SK-N-SH treated with all-trans-retinoic acid at 6 μM for 48 hours (cell line): ENCODE measurements at regions not wholly inside any gene's neighbourhood (a gene's known extent, or its start where the extent isn't known, plus 50 kb on each side); places are given as distances from the start of the nearest gene placed in this dataset.
"Not testable (repeated sequence)": the region's sequence is repeated elsewhere in the genome, so short reads cannot be mapped to it uniquely, and the experiment has no call there.

Experiments
- ATAC-seq: fragments of 200-7000 bp; cut with Tn5 transposase; 3 replicates; pipeline ENCODE4 v1.9.1; 2020; ENCODE audit warnings: mild to moderate bottlenecking, moderate library complexity
- BACH2 ChIP-seq: fragments of 250-450 bp; sonication (Bioruptor Pico); IDR thresholded peaks from 2 replicates; pipeline ENCODE4 v1.9.0; 2021; ENCODE audit warnings: mild to moderate bottlenecking, borderline replicate concordance
- CSDC2 ChIP-seq: fragments of 250-450 bp; sonication (Bioruptor Pico); IDR thresholded peaks from 2 replicates; pipeline ENCODE4 v1.5.0; 2020; ENCODE audit warnings: mild to moderate bottlenecking, moderate library complexity
- GLIS3 ChIP-seq: fragments of 250-450 bp; sonication (Bioruptor Pico); IDR thresholded peaks from 2 replicates; pipeline ENCODE4 v1.5.0; 2020; ENCODE audit warnings: mild to moderate bottlenecking, moderate library complexity
- OSR1 ChIP-seq: fragments of 250-450 bp; sonication (Bioruptor Pico); IDR thresholded peaks from 2 replicates; pipeline ENCODE4 v1.8.0; 2022; ENCODE audit warnings: moderate library complexity, mild to moderate bottlenecking, inconsistent platforms
- PATZ1 ChIP-seq: fragments of 250-450 bp; sonication (Bioruptor Pico); IDR thresholded peaks from 2 replicates; pipeline ENCODE4 v1.8.0; 2020; ENCODE audit warnings: mild to moderate bottlenecking, moderate library complexity, borderline replicate concordance
- PPARA ChIP-seq: fragments of 250-450 bp; sonication (Bioruptor Pico); IDR thresholded peaks from 2 replicates; pipeline ENCODE4 v1.5.0; 2020; ENCODE audit warnings: mild to moderate bottlenecking, borderline replicate concordance
- RARB ChIP-seq: fragments of 250-450 bp; sonication (Bioruptor Pico); IDR thresholded peaks from 2 replicates; pipeline ENCODE4 v1.8.0; 2021; ENCODE audit warnings: mild to moderate bottlenecking, moderate library complexity
- TOX ChIP-seq: fragments of 250-450 bp; sonication (Bioruptor Pico); IDR thresholded peaks from 2 replicates; pipeline ENCODE4 v1.8.0; 2021; ENCODE audit warnings: mild to moderate bottlenecking, moderate library complexity, borderline replicate concordance
- ZFP3 ChIP-seq: fragments of 250-450 bp; sonication (Bioruptor Pico); IDR thresholded peaks from 2 replicates; pipeline ENCODE4 v1.5.0; 2020; ENCODE audit warnings: mild to moderate bottlenecking, moderate library complexity
- ZNF70 ChIP-seq: fragments of 450-650 bp; formaldehyde crosslinking; IDR thresholded peaks from 2 replicates; pipeline ENCODE4 v1.5.0; 2020; ENCODE audit warnings: mild to moderate bottlenecking, moderate library complexity
- TF ChIP-seq, protein P1 (sequence below): fragments of 250-450 bp; sonication (Bioruptor Pico); IDR thresholded peaks from 2 replicates; pipeline ENCODE4 v1.8.0; 2021; ENCODE audit warnings: low read depth, mild to moderate bottlenecking, moderate library complexity, borderline replicate concordance
- TF ChIP-seq, protein P2 (sequence below): fragments of 250-450 bp; sonication (Bioruptor Pico); IDR thresholded peaks from 2 replicates; pipeline ENCODE4 v1.5.1; 2020; ENCODE audit warnings: low read depth, mild to moderate bottlenecking, moderate library complexity
- TF ChIP-seq, protein P3 (sequence below): fragments of 250-450 bp; sonication (Bioruptor Pico); IDR thresholded peaks from 2 replicates; pipeline ENCODE4 v1.5.1; 2021; ENCODE audit warnings: mild to moderate bottlenecking, moderate library complexity

- TF ChIP-seq, protein P1, sequence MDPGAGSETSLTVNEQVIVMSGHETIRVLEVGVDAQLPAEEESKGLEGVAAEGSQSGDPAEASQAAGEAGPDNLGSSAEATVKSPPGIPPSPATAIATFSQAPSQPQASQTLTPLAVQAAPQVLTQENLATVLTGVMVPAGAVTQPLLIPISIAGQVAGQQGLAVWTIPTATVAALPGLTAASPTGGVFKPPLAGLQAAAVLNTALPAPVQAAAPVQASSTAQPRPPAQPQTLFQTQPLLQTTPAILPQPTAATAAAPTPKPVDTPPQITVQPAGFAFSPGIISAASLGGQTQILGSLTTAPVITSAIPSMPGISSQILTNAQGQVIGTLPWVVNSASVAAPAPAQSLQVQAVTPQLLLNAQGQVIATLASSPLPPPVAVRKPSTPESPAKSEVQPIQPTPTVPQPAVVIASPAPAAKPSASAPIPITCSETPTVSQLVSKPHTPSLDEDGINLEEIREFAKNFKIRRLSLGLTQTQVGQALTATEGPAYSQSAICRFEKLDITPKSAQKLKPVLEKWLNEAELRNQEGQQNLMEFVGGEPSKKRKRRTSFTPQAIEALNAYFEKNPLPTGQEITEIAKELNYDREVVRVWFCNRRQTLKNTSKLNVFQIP (CRISPR knock-in tag): no peak
- no peak for TF ChIP-seq ZNF70 (CRISPR knock-in tag)
Measured at GRCh38 chr12:61291647-61292046, 968.6 kb upstream of the USP15 start (continued).

- not testable (repeated sequence) for ATAC-seq
Measured at GRCh38 chr12:61294011-61294410, 966.2 kb upstream of the USP15 start.

- no peak for ATAC-seq
Measured at GRCh38 chr12:61301817-61302216, 958.4 kb upstream of the USP15 start.

DNA sequence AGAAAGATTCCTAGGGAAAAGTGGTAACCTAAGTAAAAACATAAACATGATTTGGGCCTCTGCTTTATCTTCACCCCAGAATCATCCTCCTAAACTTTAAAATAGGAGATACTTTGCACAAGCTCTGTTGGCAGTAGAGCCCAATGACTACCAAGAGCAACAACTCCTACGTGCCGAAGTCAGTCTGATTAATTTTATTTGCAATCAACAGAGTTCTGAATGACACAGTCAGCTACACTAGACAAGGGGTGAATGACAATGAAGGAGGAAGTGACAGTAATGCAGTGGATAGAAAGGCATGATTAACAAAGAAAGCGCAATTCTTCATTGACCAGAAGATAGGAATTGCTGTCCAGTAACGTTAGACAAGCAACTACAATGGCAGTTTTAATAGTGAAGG, 957.9 kb upstream of the USP15 start:
- no peak for ATAC-seq
- TF ChIP-seq BACH2: no peak
- TF ChIP-seq, protein P2, sequence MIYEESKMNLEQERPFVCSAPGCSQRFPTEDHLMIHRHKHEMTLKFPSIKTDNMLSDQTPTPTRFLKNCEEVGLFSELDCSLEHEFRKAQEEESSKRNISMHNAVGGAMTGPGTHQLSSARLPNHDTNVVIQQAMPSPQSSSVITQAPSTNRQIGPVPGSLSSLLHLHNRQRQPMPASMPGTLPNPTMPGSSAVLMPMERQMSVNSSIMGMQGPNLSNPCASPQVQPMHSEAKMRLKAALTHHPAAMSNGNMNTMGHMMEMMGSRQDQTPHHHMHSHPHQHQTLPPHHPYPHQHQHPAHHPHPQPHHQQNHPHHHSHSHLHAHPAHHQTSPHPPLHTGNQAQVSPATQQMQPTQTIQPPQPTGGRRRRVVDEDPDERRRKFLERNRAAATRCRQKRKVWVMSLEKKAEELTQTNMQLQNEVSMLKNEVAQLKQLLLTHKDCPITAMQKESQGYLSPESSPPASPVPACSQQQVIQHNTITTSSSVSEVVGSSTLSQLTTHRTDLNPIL (CRISPR knock-in tag): no peak
- no peak for TF ChIP-seq PPARA (CRISPR knock-in tag)
- TF ChIP-seq OSR1 (CRISPR knock-in tag): no peak
- no peak for TF ChIP-seq TOX
- TF ChIP-seq ZNF70 (CRISPR knock-in tag): no peak
- no peak for TF ChIP-seq CSDC2 (CRISPR knock-in tag)
- TF ChIP-seq GLIS3 (CRISPR knock-in tag): no peak
- TF ChIP-seq, protein P1 (CRISPR knock-in tag): no peak

More at GRCh38 chr12:61301817-61302216, 958.4 kb upstream of the USP15 start:
- no peak for TF ChIP-seq TOX
- TF ChIP-seq, protein P1 (CRISPR knock-in tag): no peak
- TF ChIP-seq, protein P3, sequence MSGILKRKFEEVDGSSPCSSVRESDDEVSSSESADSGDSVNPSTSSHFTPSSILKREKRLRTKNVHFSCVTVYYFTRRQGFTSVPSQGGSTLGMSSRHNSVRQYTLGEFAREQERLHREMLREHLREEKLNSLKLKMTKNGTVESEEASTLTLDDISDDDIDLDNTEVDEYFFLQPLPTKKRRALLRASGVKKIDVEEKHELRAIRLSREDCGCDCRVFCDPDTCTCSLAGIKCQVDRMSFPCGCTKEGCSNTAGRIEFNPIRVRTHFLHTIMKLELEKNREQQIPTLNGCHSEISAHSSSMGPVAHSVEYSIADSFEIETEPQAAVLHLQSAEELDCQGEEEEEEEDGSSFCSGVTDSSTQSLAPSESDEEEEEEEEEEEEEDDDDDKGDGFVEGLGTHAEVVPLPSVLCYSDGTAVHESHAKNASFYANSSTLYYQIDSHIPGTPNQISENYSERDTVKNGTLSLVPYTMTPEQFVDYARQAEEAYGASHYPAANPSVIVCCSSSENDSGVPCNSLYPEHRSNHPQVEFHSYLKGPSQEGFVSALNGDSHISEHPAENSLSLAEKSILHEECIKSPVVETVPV (CRISPR knock-in tag): no peak

GRCh38 chr12:61308220-61308619, 952.0 kb upstream of the USP15 start:
- no peak for TF ChIP-seq RARB
- no peak for TF ChIP-seq ZFP3 (CRISPR knock-in tag)
- no peak for TF ChIP-seq PATZ1 (CRISPR knock-in tag)
- TF ChIP-seq, protein P3 (CRISPR knock-in tag): no peak
- no peak for ATAC-seq
